ENCODE measurements at regions not wholly inside any gene's neighbourhood (a gene's known extent, or its start where the extent isn't known, plus 50 kb on each side); places are given as distances from the start of the nearest gene placed in this dataset.

DNA sequence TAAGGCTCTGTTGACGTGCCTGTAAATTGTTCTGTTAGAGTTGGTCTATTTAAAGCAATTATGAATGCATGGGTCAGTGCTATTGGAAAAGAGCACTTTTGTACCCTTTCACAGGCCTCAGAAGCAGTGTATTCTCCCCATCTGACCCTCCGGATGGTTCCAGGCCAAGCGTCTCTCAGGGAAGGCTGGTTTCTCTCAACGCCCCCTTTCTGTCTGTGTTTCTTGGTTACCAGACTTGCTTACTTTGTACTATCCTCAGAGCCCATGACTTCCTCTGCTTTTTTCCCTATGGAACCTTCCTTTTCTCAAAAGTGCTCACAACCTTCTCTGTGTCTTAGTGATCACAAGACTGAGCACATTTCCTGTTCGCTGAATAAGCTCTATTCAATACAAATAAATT is 559.3 kb upstream of the ZFP42 start:
- Histone ChIP-seq H3K9ac (ENCODE audit: insufficient read depth in 1 of 2, low read length in 2 of 2) (no peak overlapping the region), H3K27me3 (ENCODE audit: control insufficient read depth in 3 of 3, insufficient read depth in 3 of 3, low read length in 2 of 3) (no peaks in the 10 kb centered on the region), H3K36me3 (ENCODE audit: control insufficient read depth in 4 of 4, insufficient read depth in 4 of 4, low read length in 4 of 4) (no peaks in the 10 kb centered on the region), H3K4me1 (ENCODE audit: control insufficient read depth in 5 of 5, insufficient read depth in 5 of 5, low read length in 5 of 5) (no peaks in the 10 kb centered on the region), H3K27ac (ENCODE audit: low read depth in 1 of 2, low read length in 1 of 2) (no peak overlapping the region), H3K4me3 (no peak overlapping the region), H3K9me3 (ENCODE audit: control insufficient read depth in 4 of 4, insufficient read depth in 3 of 4, low read length in 3 of 4) (peaks cover 0 to 4% (median 3%) of the 10 kb centered on the region in 4 donors)
- 79 to 90% methylated on average over 5 of the region's 5 CpGs for WGBS, 2 donors
- ATAC-seq (ENCODE audit: insufficient read depth, low FRiP score), result no peak
- TF ChIP-seq, protein P1, sequence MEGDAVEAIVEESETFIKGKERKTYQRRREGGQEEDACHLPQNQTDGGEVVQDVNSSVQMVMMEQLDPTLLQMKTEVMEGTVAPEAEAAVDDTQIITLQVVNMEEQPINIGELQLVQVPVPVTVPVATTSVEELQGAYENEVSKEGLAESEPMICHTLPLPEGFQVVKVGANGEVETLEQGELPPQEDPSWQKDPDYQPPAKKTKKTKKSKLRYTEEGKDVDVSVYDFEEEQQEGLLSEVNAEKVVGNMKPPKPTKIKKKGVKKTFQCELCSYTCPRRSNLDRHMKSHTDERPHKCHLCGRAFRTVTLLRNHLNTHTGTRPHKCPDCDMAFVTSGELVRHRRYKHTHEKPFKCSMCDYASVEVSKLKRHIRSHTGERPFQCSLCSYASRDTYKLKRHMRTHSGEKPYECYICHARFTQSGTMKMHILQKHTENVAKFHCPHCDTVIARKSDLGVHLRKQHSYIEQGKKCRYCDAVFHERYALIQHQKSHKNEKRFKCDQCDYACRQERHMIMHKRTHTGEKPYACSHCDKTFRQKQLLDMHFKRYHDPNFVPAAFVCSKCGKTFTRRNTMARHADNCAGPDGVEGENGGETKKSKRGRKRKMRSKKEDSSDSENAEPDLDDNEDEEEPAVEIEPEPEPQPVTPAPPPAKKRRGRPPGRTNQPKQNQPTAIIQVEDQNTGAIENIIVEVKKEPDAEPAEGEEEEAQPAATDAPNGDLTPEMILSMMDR (IDR thresholded peaks at IDR 0.05; ENCODE audit: control extremely low read depth, extremely low read depth), result no peak
- DNase-seq, result no peak

GRCh38 chr4:187444061-187444460 is 551.5 kb upstream of the ZFP42 start:
- H3K4me3 ChIP-seq, result no peak overlapping the region
- ATAC-seq (ENCODE audit: insufficient read depth, low FRiP score) (no peak), DNase-seq (no peak)
- TF ChIP-seq, protein P1 (IDR thresholded peaks at IDR 0.05; ENCODE audit: control extremely low read depth, extremely low read depth), result no peak
- no peaks in the 10 kb centered on the region for H3K9me3 ChIP-seq (ENCODE audit: control insufficient read depth in 4 of 4, insufficient read depth in 3 of 4, low read length in 3 of 4)
- H3K27ac ChIP-seq (ENCODE audit: low read depth in 1 of 2, low read length in 1 of 2), result no peak overlapping the region
- H3K4me1 ChIP-seq (ENCODE audit: control insufficient read depth in 5 of 5, insufficient read depth in 5 of 5, low read length in 5 of 5), result no peaks in the 10 kb centered on the region
- 80 to 91% methylated on average over 3 of the region's 3 CpGs for WGBS, 2 donors
- no peak overlapping the region for H3K9ac ChIP-seq (ENCODE audit: insufficient read depth in 1 of 2, low read length in 2 of 2)
- no peaks in the 10 kb centered on the region for H3K36me3 ChIP-seq (ENCODE audit: control insufficient read depth in 4 of 4, insufficient read depth in 4 of 4, low read length in 4 of 4)
- no peaks in the 10 kb centered on the region for H3K27me3 ChIP-seq (ENCODE audit: control insufficient read depth in 3 of 3, insufficient read depth in 3 of 3, low read length in 2 of 3)

DNA sequence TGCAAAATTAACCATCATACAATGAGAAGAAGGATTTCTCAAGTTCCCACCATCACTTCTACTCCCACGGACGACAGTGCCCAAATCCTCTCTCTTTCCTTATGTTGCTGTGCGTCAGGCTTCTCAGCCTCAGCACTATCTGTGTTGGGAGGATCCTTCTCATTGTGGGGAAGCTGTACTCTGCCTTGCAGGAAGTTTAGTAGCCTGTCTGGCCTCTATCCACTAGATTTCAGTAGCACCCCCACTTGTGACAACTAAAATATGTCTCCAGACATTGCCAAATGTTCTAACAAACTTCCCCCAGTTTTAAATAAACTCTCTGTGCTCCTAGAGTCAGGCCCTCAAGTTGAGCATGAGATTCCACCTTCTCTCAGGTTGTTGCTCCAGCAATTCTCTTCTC is 545.9 kb upstream of the ZFP42 start:
- DNase-seq, result peak in 2 of 3 donors; percentile 41 to 76
- no peak for ATAC-seq (ENCODE audit: insufficient read depth, low FRiP score)
- WGBS, 2 donors, result 70 to 77% methylated on average over 3 of the region's 3 CpGs

More for the DNA sequence above, 545.9 kb upstream of the ZFP42 start:
- no peak overlapping the region for H3K9ac ChIP-seq (ENCODE audit: insufficient read depth in 1 of 2, low read length in 2 of 2)
- H3K36me3 ChIP-seq (ENCODE audit: control insufficient read depth in 4 of 4, insufficient read depth in 4 of 4, low read length in 4 of 4), result no peaks in the 10 kb centered on the region
- TF ChIP-seq, protein P1 (IDR thresholded peaks at IDR 0.05; ENCODE audit: control extremely low read depth, extremely low read depth), result no peak
- H3K27ac ChIP-seq (ENCODE audit: low read depth in 1 of 2, low read length in 1 of 2), result no peak overlapping the region
- peaks cover 0 to 15% (median 0%) of the 10 kb centered on the region in 5 donors for H3K4me1 ChIP-seq (ENCODE audit: control insufficient read depth in 5 of 5, insufficient read depth in 5 of 5, low read length in 5 of 5)
- no peak overlapping the region for H3K4me3 ChIP-seq
- H3K9me3 ChIP-seq (ENCODE audit: control insufficient read depth in 4 of 4, insufficient read depth in 3 of 4, low read length in 3 of 4), result no peaks in the 10 kb centered on the region
- H3K27me3 ChIP-seq (ENCODE audit: control insufficient read depth in 3 of 3, insufficient read depth in 3 of 3, low read length in 2 of 3), result no peaks in the 10 kb centered on the region
